ENCODE measurements at regions not wholly inside any gene's neighbourhood (a gene's known extent, or its start where the extent isn't known, plus 50 kb on each side); places are given as distances from the start of the nearest gene placed in this dataset.

DNA sequence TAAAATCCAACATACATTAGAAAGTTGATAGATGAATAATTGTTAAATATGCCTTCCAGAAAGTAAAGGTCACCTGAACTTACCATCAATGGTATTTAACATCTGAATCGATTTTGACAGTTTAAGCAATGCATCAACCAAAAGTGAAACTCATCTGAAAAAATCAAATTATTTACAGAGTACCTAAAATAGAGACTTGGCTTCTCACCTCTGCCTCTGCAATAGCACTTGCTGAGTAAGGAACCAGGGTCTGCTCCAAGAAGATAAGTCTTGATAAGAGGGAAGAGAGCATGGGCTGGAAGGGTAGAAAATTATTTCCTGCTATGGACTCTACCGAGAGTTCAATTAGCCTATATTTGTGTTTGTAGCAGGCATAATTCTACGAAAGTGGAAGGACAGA, 868.3 kb downstream of the STIM2 start:
- TF ChIP-seq FOXK2 (IDR thresholded peaks at IDR 0.05) = no peak
- TF ChIP-seq SP1 (IDR thresholded peaks at IDR 0.05) = no peak
- TF ChIP-seq, protein P1, sequence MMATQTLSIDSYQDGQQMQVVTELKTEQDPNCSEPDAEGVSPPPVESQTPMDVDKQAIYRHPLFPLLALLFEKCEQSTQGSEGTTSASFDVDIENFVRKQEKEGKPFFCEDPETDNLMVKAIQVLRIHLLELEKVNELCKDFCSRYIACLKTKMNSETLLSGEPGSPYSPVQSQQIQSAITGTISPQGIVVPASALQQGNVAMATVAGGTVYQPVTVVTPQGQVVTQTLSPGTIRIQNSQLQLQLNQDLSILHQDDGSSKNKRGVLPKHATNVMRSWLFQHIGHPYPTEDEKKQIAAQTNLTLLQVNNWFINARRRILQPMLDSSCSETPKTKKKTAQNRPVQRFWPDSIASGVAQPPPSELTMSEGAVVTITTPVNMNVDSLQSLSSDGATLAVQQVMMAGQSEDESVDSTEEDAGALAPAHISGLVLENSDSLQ (IDR thresholded peaks at IDR 0.05) = no peak
- TF ChIP-seq ARNT (IDR thresholded peaks at IDR 0.05) = no peak
- TF ChIP-seq BHLHE40 (IDR thresholded peaks at IDR 0.05; ENCODE audit: borderline replicate concordance) = no peak
- TF ChIP-seq HDGF (IDR thresholded peaks at IDR 0.05; ENCODE audit: borderline replicate concordance) = no peak
- TF ChIP-seq NFRKB (IDR thresholded peaks at IDR 0.05) = no peak
- no peak for TF ChIP-seq SUZ12 (IDR thresholded peaks at IDR 0.05)
- no peak for TF ChIP-seq FOXA1 (IDR thresholded peaks at IDR 0.05)
- TF ChIP-seq ELF4 (IDR thresholded peaks at IDR 0.05) = no peak
- no peak for TF ChIP-seq LEF1 (IDR thresholded peaks at IDR 0.05; ENCODE audit: borderline replicate concordance)

All from HEK293T (cell line).